IMR-90 (cell line): ENCODE measurements at regions not wholly inside any gene's neighbourhood (a gene's known extent, or its start where the extent isn't known, plus 50 kb on each side); places are given as distances from the start of the nearest gene placed in this dataset.

Experiments used
- ATAC-seq: fragments of 200-7000 bp; cut with Tn5 transposase; 2 replicates; pipeline ENCODE4 v1.9.1; 2020; ENCODE audit warnings: low read depth, mild to moderate bottlenecking, moderate library complexity
- BruUV-seq: library from RNA; stranded (reverse); fragments of 400-500 nt; replicated peaks from 2 replicates; lab custom pipeline; 2021; lab: Mats Ljungman, UMichigan
- CTCF ChIA-PET: fragments of 300-600 bp; formaldehyde crosslinking; extraction: SDS; loops from one replicate; lab custom pipeline; 2021; ENCODE audit warnings: antibody characterized with exemption; lab: Yijun Ruan, JAX
- POLR2A ChIA-PET: fragments of 300-600 bp; sonication (Branson Sonifier 250); formaldehyde crosslinking; loops from one replicate; lab custom pipeline; 2022; ENCODE audit warnings: antibody characterized with exemption; ENCODE audit not compliant: unreplicated experiment; lab: Charles Lee
- DNase-seq: peaks from one replicate; pipeline ENCODE4 v3.0.0; 2013
- H2AFZ ChIP-seq: replicated peaks from 2 replicates; pipeline ENCODE3; 2013; ENCODE audit warnings: low read length, mild to moderate bottlenecking; ENCODE audit not compliant: poor library complexity
- H2AK5ac ChIP-seq: 2 replicates; pipeline ENCODE4 v1.6.1; 2013; ENCODE audit warnings: low read depth, low read length, inconsistent platforms
- H2AK9ac ChIP-seq: replicated peaks from 2 replicates; pipeline ENCODE3; 2013; ENCODE audit warnings: mild to moderate bottlenecking, low read depth, low read length, moderate library complexity; ENCODE audit not compliant: poor library complexity
- H2BK120ac ChIP-seq: 2 replicates; pipeline ENCODE4 v1.6.1; 2013; ENCODE audit warnings: low read depth, low read length, inconsistent platforms
- H2BK15ac ChIP-seq: 3 replicates; pipeline ENCODE4 v1.6.1; 2013; ENCODE audit warnings: low read depth, low read length, inconsistent platforms
- H2BK20ac ChIP-seq: 2 replicates; pipeline ENCODE4 v1.6.1; 2013; ENCODE audit warnings: low read depth, mild to moderate bottlenecking, inconsistent platforms, low read length, moderate library complexity
- H2BK5ac ChIP-seq: 2 replicates; pipeline ENCODE4 v1.6.1; 2013; ENCODE audit warnings: mild to moderate bottlenecking, low read depth, low read length, inconsistent platforms; ENCODE audit not compliant: poor library complexity, severe bottlenecking
- H3K14ac ChIP-seq: replicated peaks from 2 replicates; pipeline ENCODE4 v1.6.1; 2013; ENCODE audit warnings: low read depth, low read length, inconsistent platforms
- H3K18ac ChIP-seq: 2 replicates; pipeline ENCODE4 v1.6.1; 2013; ENCODE audit warnings: low read depth, low read length, control low read depth
- H3K23ac ChIP-seq: 2 replicates; pipeline ENCODE4 v1.6.1; 2013; ENCODE audit warnings: low read depth, low read length, inconsistent platforms
- H3K27ac ChIP-seq: 2 replicates; pipeline ENCODE4 v1.5.1; 2013; ENCODE audit warnings: mild to moderate bottlenecking, control low read depth, low read length; ENCODE audit not compliant: insufficient read depth
- H3K27me3 ChIP-seq: 2 replicates; pipeline ENCODE4 v1.6.1; 2013; ENCODE audit warnings: low read length; ENCODE audit not compliant: control insufficient read depth, insufficient read depth
- H3K36me3 ChIP-seq: 2 replicates; pipeline ENCODE4 v1.6.1; 2013; ENCODE audit warnings: low read length, mixed read lengths; ENCODE audit not compliant: control insufficient read depth, insufficient read depth
- H3K4ac ChIP-seq: 2 replicates; pipeline ENCODE4 v1.6.1; 2013; ENCODE audit warnings: low read depth, low read length, inconsistent platforms
- H3K4me1 ChIP-seq: 2 replicates; pipeline ENCODE4 v1.6.1; 2013; ENCODE audit warnings: low read length, mixed read lengths; ENCODE audit not compliant: control insufficient read depth, insufficient read depth
- H3K4me2 ChIP-seq: 2 replicates; pipeline ENCODE4 v1.6.1; 2013; ENCODE audit warnings: low read depth, mild to moderate bottlenecking, control low read depth, low read length, moderate library complexity
- H3K4me3 ChIP-seq: 2 replicates; pipeline ENCODE4 v1.5.1; 2013; ENCODE audit warnings: low read depth, mild to moderate bottlenecking, control low read depth, low read length, moderate library complexity; ENCODE audit not compliant: insufficient read depth
- H3K56ac ChIP-seq: 2 replicates; pipeline ENCODE4 v1.6.1; 2013; ENCODE audit warnings: low read length, inconsistent platforms; ENCODE audit not compliant: insufficient read depth; ENCODE audit errors: extremely low read depth
- H3K79me1 ChIP-seq, 2 experiments: 2 replicates each; pipeline ENCODE4 v1.6.1; 2013; ENCODE audit warnings: low read length in 2 of 2, inconsistent platforms in 1 of 2, low read depth in 1 of 2
- H3K9ac ChIP-seq: 2 replicates; pipeline ENCODE4 v1.6.1; 2013; ENCODE audit warnings: low read depth, low read length, control low read depth
- H3K9me1 ChIP-seq: 2 replicates; pipeline ENCODE4 v1.6.1; 2013; ENCODE audit warnings: low read length, inconsistent platforms; ENCODE audit not compliant: insufficient read depth
- H3K9me3 ChIP-seq: 2 replicates; pipeline ENCODE4 v1.6.1; 2013; ENCODE audit warnings: low read length; ENCODE audit not compliant: control insufficient read depth, insufficient read depth
- H4K20me1 ChIP-seq: 2 replicates; pipeline ENCODE4 v1.6.1; 2013; ENCODE audit warnings: low read length, inconsistent platforms; ENCODE audit not compliant: insufficient read depth
- H4K5ac ChIP-seq: 2 replicates; pipeline ENCODE4 v1.6.1; 2013; ENCODE audit warnings: mild to moderate bottlenecking, low read depth, low read length, control low read depth
- H4K8ac ChIP-seq, 2 experiments: 2 replicates each; pipeline ENCODE4 v1.6.1; 2013; ENCODE audit warnings: low read depth in 2 of 2, low read length in 2 of 2, control low read depth in 1 of 2, inconsistent platforms in 1 of 2
- H4K91ac ChIP-seq: 2 replicates; pipeline ENCODE4 v1.6.1; 2013; ENCODE audit warnings: low read depth, low read length, inconsistent platforms; ENCODE audit not compliant: insufficient read depth
- BHLHE40 ChIP-seq: fragments of 150-350 bp; IDR thresholded peaks from 2 replicates; pipeline ENCODE4 v1.6.1; 2016; ENCODE audit warnings: mild to moderate bottlenecking, low read depth, low read length
- CEBPB ChIP-seq: IDR thresholded peaks from 2 replicates; pipeline ENCODE4 v1.6.1; 2012; ENCODE audit warnings: low read depth, low read length, improper control_type of control experiment
- CHD1 ChIP-seq: IDR thresholded peaks from 2 replicates; pipeline ENCODE4 v1.6.1; 2012; ENCODE audit warnings: low read depth, low read length, improper control_type of control experiment
- FOS ChIP-seq: fragments of 150-350 bp; IDR thresholded peaks from 2 replicates; pipeline ENCODE4 v1.6.1; 2016; ENCODE audit warnings: low read depth, low read length
- MAZ ChIP-seq: IDR thresholded peaks from 2 replicates; pipeline ENCODE4 v1.6.1; 2012; ENCODE audit warnings: low read depth, mild to moderate bottlenecking, low read length, improper control_type of control experiment, moderate library complexity, borderline replicate concordance
- MXI1 ChIP-seq: IDR thresholded peaks from 2 replicates; pipeline ENCODE4 v1.6.1; 2012; ENCODE audit warnings: low read depth, mild to moderate bottlenecking, low read length, moderate library complexity, borderline replicate concordance
- NFE2L2 ChIP-seq: fragments of 150-350 bp; IDR thresholded peaks from 2 replicates; pipeline ENCODE4 v1.6.1; 2016; ENCODE audit warnings: low read depth, mild to moderate bottlenecking, low read length
- RCOR1 ChIP-seq: IDR thresholded peaks from 2 replicates; pipeline ENCODE4 v1.6.1; 2012; ENCODE audit warnings: mild to moderate bottlenecking, low read length, improper control_type of control experiment; ENCODE audit not compliant: insufficient replicate concordance
- dilution Hi-C: fragments of 300-500 bp; cut with HindIII; formaldehyde crosslinking; loops from one replicate; pipeline ENCODE4 v1.14.3; 2018; ENCODE audit warnings: low sequenced_read_pairs; ENCODE audit not compliant: unreplicated experiment
- in situ Hi-C: fragments of 300-500 bp; cut with MboI; formaldehyde crosslinking; loops from 3 replicates; pipeline ENCODE4 v1.14.3; 2019; ENCODE audit warnings: low sequenced_read_pairs, inconsistent platforms, mixed read lengths
- intact Hi-C: fragments of 100-400 bp; cut with micrococcal nuclease; formaldehyde crosslinking; loops from 2 replicates; pipeline ENCODE4 v1.10.0; 2022
- TF ChIP-seq, protein P1 (sequence below): conservative IDR thresholded peaks from 2 replicates; pipeline ENCODE4 v1.5.1; 2012; ENCODE audit warnings: mild to moderate bottlenecking, low read depth, low read length, improper control_type of control experiment

DNA sequence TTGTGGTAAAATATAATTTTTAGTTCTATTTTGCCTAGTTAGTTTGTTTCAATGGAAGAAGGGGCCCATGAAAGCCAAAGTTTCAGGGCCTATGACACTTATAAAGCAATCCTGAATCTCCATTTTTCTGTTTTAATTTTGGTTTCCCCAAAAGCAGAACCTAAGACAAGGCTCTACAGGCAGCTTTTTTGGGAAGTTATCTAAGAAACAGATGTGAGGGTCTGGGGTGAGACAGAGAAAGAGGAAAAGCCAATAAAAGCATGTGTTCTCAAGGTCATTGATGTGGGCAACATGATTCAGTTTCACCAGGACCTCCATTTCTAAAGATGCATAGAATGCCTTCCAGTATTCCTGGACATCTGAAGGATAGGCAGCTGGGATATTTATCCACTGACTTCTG is 598.5 kb downstream of the PDCD6IP start:
- Histone ChIP-seq H2BK5ac (no peak overlapping the region), H2BK20ac (no peak overlapping the region), H2BK15ac (no peak overlapping the region), H4K5ac (no peak overlapping the region), H3K4me3 (no peak overlapping the region), H3K9me3 (peaks cover 19% of the 10 kb centered on the region), H3K79me1 (no peaks in the 10 kb centered on the region), H3K18ac (no peak overlapping the region), H4K91ac (no peak overlapping the region), H2AK9ac (no peak overlapping the region), H3K4ac (no peak overlapping the region), H3K14ac (no peak overlapping the region), H2AK5ac (no peak overlapping the region), H4K8ac (no peak overlapping the region), H3K27ac (no peak overlapping the region), H3K56ac (no peak overlapping the region), H3K9me1 (no peaks in the 10 kb centered on the region), H3K36me3 (no peaks in the 10 kb centered on the region), H3K9ac (no peak overlapping the region), H2BK120ac (no peak overlapping the region), H2AFZ (no peak overlapping the region), H3K27me3 (no peaks in the 10 kb centered on the region), H3K23ac (no peak overlapping the region), H4K20me1 (no peaks in the 10 kb centered on the region), H3K4me1 (no peaks in the 10 kb centered on the region), H3K4me2 (no peak overlapping the region)
- ChIA-PET CTCF (no interaction called here), POLR2A (no interaction called here)
- ATAC-seq, result no peak
- intact Hi-C loops (no loop called here), in situ Hi-C loops (no loop called here), dilution Hi-C loops (no loop called here)
- DNase-seq, result no peak
- no peak for TF ChIP-seq BHLHE40
- no peak for TF ChIP-seq CHD1
- TF ChIP-seq FOS, result no peak
- TF ChIP-seq MAZ, result no peak
- TF ChIP-seq, protein P1, sequence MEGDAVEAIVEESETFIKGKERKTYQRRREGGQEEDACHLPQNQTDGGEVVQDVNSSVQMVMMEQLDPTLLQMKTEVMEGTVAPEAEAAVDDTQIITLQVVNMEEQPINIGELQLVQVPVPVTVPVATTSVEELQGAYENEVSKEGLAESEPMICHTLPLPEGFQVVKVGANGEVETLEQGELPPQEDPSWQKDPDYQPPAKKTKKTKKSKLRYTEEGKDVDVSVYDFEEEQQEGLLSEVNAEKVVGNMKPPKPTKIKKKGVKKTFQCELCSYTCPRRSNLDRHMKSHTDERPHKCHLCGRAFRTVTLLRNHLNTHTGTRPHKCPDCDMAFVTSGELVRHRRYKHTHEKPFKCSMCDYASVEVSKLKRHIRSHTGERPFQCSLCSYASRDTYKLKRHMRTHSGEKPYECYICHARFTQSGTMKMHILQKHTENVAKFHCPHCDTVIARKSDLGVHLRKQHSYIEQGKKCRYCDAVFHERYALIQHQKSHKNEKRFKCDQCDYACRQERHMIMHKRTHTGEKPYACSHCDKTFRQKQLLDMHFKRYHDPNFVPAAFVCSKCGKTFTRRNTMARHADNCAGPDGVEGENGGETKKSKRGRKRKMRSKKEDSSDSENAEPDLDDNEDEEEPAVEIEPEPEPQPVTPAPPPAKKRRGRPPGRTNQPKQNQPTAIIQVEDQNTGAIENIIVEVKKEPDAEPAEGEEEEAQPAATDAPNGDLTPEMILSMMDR, result no peak
- TF ChIP-seq CEBPB, result no peak
- no peak for TF ChIP-seq MXI1
- TF ChIP-seq NFE2L2, result no peak
- TF ChIP-seq RCOR1, result no peak
- no TSS peak for BruUV-seq
